Right atrium auricular region (tissue), 2 donors: ENCODE measurements at regions not wholly inside any gene's neighbourhood (a gene's known extent, or its start where the extent isn't known, plus 50 kb on each side); places are given as distances from the start of the nearest gene placed in this dataset.

Experiments used
- DNase-seq: peaks from one replicate; pipeline ENCODE4 v3.0.0-alpha.2; 2019; ENCODE audit warnings: low spot score
- H3K27ac ChIP-seq, 2 donors: fragments of 200-600 bp; sonication (generic); 1 replicate in 1 of 2; 2 replicates in 1 of 2; pipeline ENCODE4 v1.5.1; 2016 to 2019
- H3K27me3 ChIP-seq, 2 donors: fragments of 200-600 bp; sonication (generic); one replicate each; pipeline versions ENCODE4 v1.5.1 to v1.6.0; 2017 to 2019
- H3K36me3 ChIP-seq: fragments of 200-600 bp; sonication (generic); one replicate; pipeline ENCODE4 v1.5.1; 2016
- H3K4me1 ChIP-seq, 2 donors: fragments of 200-600 bp; sonication (generic); one replicate each; pipeline versions ENCODE4 v1.5.1 to v1.6.0; 2017 to 2019
- H3K4me3 ChIP-seq, 2 donors: fragments of 200-600 bp; sonication (generic); 1 replicate in 1 of 2; 2 replicates in 1 of 2; pipeline ENCODE4 v1.5.1; 2017 to 2019; ENCODE audit warnings: mild to moderate bottlenecking in 1 of 2, moderate library complexity in 1 of 2
- H3K9me3 ChIP-seq, 2 donors: fragments of 200-600 bp; sonication (generic); one replicate each; pipeline ENCODE4 v1.5.1; 2019
- TF ChIP-seq, protein P1 (sequence below), 2 donors: fragments of 200-600 bp; sonication (generic); IDR thresholded peaks; one replicate each; pipeline ENCODE4 v1.5.1; 2019; ENCODE audit warnings: antibody characterized with exemption in 2 of 2

DNA sequence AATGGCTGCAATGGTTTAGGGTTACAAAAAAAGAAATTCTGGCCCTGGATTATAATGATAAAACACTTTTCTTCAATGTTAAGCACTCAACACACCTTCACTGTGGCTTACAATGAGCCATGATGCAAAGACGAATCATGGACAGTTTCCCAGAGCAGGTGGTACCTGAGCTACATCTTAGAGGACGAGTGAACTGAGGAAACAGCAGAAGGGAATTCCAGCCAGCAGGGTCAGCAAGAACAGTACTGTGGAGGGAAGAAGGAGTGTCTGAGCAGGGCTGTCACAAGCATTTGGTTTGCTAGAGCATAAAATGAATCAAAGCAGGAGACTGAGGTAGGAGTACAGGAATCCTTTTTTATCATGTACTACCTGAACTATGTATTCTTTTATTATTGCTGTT is 332.8 kb upstream of the C11orf87 start:
- H3K36me3 ChIP-seq, result no peaks in the 10 kb centered on the region
- H3K27ac ChIP-seq, result no peak overlapping the region
- no peak for DNase-seq
- no peaks in the 10 kb centered on the region for H3K4me1 ChIP-seq
- no peak overlapping the region for H3K4me3 ChIP-seq
- H3K27me3 ChIP-seq, result no peaks in the 10 kb centered on the region
- TF ChIP-seq, protein P1, sequence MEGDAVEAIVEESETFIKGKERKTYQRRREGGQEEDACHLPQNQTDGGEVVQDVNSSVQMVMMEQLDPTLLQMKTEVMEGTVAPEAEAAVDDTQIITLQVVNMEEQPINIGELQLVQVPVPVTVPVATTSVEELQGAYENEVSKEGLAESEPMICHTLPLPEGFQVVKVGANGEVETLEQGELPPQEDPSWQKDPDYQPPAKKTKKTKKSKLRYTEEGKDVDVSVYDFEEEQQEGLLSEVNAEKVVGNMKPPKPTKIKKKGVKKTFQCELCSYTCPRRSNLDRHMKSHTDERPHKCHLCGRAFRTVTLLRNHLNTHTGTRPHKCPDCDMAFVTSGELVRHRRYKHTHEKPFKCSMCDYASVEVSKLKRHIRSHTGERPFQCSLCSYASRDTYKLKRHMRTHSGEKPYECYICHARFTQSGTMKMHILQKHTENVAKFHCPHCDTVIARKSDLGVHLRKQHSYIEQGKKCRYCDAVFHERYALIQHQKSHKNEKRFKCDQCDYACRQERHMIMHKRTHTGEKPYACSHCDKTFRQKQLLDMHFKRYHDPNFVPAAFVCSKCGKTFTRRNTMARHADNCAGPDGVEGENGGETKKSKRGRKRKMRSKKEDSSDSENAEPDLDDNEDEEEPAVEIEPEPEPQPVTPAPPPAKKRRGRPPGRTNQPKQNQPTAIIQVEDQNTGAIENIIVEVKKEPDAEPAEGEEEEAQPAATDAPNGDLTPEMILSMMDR (IDR thresholded peaks at IDR 0.05), result no peak
- H3K9me3 ChIP-seq, result peaks cover 0 to 7% of the 10 kb centered on the region in 2 donors

DNA sequence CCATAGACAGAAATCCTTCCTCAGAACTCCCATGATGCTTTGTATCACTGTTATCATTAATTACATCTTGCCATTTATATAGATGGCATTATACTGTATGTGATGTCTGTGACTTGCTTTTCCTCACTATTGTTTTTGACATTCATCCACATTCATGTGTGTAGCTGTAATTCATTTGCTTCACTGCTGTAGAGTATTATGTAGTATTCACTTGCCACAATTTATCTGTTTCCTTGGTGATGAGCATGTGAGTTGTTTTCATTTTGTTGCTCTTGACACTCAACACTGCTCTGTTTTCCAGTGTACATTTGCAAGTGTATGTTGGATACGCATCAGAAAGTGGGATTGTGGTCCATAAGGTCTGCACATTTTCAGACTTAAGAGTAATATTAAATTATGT is 328.6 kb upstream of the C11orf87 start:
- no peaks in the 10 kb centered on the region for H3K4me1 ChIP-seq
- DNase-seq, result no peak
- TF ChIP-seq, protein P1 (IDR thresholded peaks at IDR 0.05), result no peak
- no peak overlapping the region for H3K4me3 ChIP-seq
- H3K27me3 ChIP-seq, result no peaks in the 10 kb centered on the region
- H3K36me3 ChIP-seq, result no peaks in the 10 kb centered on the region
- H3K9me3 ChIP-seq, result no peaks in the 10 kb centered on the region
- H3K27ac ChIP-seq, result no peak overlapping the region

DNA sequence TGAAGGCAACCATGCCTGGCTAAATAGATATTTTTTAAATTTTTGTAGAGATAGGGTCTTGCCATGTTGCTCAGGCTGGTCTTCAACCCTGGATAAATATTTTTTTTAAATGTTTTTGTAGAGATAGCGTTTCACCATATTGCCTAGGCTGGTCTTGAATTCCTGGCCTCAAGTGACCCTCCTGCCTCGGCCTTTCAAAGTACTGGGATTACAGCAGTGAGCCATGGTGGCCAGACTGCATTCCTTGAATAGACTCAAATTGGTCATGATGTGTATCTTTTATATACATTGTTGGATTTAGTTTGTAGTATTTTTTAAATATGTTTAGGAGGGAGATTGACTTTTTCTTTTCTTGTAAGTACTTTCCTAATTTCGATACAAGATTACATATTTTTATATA is 325.7 kb upstream of the C11orf87 start:
- Histone ChIP-seq H3K4me3 (no peak overlapping the region), H3K36me3 (no peaks in the 10 kb centered on the region)
- DNase-seq, result no peak

DNA sequence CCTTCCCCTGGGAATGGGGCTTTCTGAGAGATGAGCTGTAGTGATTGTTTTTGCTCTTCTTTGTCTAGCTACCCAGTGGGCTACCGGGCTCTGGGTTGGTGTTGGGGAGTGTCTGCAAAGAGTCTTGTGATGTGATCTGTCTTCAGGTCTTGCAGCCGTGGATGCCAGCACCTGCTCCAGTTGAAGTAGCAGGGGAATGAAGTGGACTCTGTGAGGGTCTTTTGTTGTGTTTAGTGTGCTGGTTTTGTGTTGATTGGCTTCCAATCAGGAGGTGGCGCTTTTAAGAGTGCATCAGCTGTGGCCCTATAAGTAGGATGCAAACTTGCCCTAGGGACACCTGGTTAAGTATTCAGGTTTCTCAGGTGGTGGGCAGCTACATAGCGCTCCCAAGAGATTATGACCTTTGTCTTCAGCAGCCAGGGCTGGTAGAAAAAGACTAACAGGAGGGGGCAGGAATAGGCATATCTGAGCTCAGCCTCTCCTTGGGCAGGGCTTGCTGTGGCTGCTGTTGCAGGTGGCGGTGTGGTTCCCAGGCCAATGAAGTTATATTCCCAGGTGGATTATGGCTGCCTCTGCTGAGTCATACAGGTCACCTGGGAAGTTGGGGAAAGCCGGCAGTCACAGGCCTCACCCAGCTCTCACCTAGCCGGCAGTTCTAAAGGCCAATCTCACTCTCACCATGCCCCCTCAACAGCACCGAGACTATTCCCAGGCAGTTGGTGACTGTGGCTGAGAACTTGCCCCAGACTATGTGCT is 315.7 kb upstream of the C11orf87 start:
- Histone ChIP-seq H3K27me3 (no peaks in the 10 kb centered on the region), H3K4me3 (no peak overlapping the region), H3K36me3 (no peaks in the 10 kb centered on the region), H3K27ac (no peak overlapping the region), H3K9me3 (no peaks in the 10 kb centered on the region), H3K4me1 (no peaks in the 10 kb centered on the region)
- DNase-seq, result no peak
- TF ChIP-seq, protein P1 (IDR thresholded peaks at IDR 0.05), result no peak

More for the DNA sequence above, 325.7 kb upstream of the C11orf87 start:
- Histone ChIP-seq H3K27ac (no peak overlapping the region), H3K9me3 (no peaks in the 10 kb centered on the region), H3K4me1 (no peaks in the 10 kb centered on the region), H3K27me3 (no peaks in the 10 kb centered on the region)
- TF ChIP-seq, protein P1 (IDR thresholded peaks at IDR 0.05), result no peak

DNA sequence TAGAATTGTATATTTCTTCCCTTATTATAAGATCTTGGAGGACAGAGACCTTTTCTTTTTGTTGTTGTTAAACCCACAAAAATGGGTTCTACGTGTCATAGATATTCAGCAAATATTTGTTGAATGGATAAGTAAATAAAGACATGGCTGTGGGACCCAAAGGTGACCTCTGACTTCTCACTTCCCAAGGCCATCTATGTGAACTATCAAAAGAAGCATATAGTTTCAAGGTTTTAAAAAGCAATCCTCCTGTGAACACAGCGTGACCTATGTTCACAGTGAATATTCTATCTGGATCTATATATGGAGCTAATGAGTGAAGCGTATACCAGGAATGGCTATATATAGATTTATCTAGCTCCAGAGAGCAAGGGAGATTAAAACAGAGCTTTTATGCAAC is 312.8 kb upstream of the C11orf87 start:
- no peak overlapping the region for H3K27ac ChIP-seq
- no peaks in the 10 kb centered on the region for H3K9me3 ChIP-seq
- H3K27me3 ChIP-seq, result no peaks in the 10 kb centered on the region
- H3K36me3 ChIP-seq, result no peaks in the 10 kb centered on the region
- H3K4me3 ChIP-seq, result no peak overlapping the region
- TF ChIP-seq, protein P1 (IDR thresholded peaks at IDR 0.05), result no peak
- H3K4me1 ChIP-seq, result no peaks in the 10 kb centered on the region
- DNase-seq, result no peak
